ENCODE measurements at regions not wholly inside any gene's neighbourhood (a gene's known extent, or its start where the extent isn't known, plus 50 kb on each side); places are given as distances from the start of the nearest gene placed in this dataset.

- no peak overlapping the region for H3K4me3 ChIP-seq (ENCODE audit: control insufficient read depth, low read depth, low read length)
- TF ChIP-seq, protein P1, sequence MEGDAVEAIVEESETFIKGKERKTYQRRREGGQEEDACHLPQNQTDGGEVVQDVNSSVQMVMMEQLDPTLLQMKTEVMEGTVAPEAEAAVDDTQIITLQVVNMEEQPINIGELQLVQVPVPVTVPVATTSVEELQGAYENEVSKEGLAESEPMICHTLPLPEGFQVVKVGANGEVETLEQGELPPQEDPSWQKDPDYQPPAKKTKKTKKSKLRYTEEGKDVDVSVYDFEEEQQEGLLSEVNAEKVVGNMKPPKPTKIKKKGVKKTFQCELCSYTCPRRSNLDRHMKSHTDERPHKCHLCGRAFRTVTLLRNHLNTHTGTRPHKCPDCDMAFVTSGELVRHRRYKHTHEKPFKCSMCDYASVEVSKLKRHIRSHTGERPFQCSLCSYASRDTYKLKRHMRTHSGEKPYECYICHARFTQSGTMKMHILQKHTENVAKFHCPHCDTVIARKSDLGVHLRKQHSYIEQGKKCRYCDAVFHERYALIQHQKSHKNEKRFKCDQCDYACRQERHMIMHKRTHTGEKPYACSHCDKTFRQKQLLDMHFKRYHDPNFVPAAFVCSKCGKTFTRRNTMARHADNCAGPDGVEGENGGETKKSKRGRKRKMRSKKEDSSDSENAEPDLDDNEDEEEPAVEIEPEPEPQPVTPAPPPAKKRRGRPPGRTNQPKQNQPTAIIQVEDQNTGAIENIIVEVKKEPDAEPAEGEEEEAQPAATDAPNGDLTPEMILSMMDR (conservative IDR thresholded peaks at IDR 0.05; ENCODE audit: control insufficient read depth, insufficient read depth, low read depth, low read length), result no peak
- no peak for DNase-seq (ENCODE audit: low read depth)
Measured at GRCh38 chr10:20707251-20707650, 189.9 kb downstream of the NEBL start.

DNA sequence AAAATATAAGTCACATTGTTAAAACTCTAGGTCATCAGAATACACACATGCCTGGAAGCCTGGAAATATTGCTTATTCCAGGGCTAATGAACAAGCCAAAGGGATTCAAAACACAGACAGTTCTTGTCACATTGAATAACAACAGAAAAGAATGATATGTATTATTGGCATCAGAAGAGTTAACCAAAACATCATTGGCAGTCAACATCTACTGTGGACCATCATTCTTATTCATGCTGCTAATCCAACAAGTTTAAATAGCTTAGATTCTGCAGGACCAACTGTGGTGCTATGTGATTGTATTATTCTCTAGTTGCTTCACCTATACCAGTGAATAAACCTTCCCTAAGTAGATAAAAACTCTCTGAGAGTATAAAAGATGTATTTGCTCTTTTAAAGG is 198.3 kb downstream of the NEBL start:
- no peak overlapping the region for H3K4me3 ChIP-seq (ENCODE audit: control insufficient read depth, low read depth, low read length)
- TF ChIP-seq, protein P1 (conservative IDR thresholded peaks at IDR 0.05; ENCODE audit: control insufficient read depth, insufficient read depth, low read depth, low read length), result no peak
- no peak for DNase-seq (ENCODE audit: low read depth)

GRCh38 chr10:20694296-20694695 is 202.8 kb downstream of the NEBL start:
- DNase-seq (ENCODE audit: low read depth), result no peak
- TF ChIP-seq, protein P1 (conservative IDR thresholded peaks at IDR 0.05; ENCODE audit: control insufficient read depth, insufficient read depth, low read depth, low read length), result no peak
- no peak overlapping the region for H3K4me3 ChIP-seq (ENCODE audit: control insufficient read depth, low read depth, low read length)

DNA sequence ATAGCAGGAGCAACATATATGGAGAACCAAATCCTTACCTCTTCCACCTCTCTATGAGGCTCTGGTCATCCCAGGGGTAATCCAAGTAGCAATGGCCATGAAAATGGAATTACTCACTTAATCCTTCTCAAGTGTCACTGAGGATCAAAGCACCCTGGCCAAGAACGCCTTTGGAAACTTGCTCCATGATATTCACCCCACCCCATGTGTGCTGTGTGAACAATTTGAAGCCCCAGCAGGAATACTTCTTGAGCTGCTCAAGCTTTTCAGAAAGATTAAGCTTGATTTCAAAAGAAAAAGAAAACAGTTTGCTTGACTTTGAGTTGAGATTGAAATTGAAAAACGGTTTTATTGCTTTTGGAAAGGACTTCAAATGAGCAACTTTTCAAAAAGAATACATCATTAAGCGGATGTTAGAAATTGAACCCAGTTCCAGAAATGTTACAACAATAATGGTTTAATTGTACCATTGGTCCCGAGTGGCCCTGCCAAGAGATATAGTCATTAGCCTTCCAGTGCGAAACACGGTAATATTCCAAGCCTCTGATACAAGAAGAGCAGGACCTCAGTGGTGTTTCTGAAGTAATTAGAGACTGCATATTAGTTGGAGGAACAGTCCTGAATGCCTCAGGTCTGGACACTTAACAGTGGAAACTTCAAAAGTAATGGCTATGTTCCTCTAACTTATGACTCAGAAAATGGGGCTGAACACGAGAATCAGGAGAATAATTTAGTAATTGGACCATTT is 208.1 kb downstream of the NEBL start:
- TF ChIP-seq, protein P1 (conservative IDR thresholded peaks at IDR 0.05; ENCODE audit: control insufficient read depth, insufficient read depth, low read depth, low read length), result no peak
- DNase-seq (ENCODE audit: low read depth), result no peak
- H3K4me3 ChIP-seq (ENCODE audit: control insufficient read depth, low read depth, low read length), result no peak overlapping the region

DNA sequence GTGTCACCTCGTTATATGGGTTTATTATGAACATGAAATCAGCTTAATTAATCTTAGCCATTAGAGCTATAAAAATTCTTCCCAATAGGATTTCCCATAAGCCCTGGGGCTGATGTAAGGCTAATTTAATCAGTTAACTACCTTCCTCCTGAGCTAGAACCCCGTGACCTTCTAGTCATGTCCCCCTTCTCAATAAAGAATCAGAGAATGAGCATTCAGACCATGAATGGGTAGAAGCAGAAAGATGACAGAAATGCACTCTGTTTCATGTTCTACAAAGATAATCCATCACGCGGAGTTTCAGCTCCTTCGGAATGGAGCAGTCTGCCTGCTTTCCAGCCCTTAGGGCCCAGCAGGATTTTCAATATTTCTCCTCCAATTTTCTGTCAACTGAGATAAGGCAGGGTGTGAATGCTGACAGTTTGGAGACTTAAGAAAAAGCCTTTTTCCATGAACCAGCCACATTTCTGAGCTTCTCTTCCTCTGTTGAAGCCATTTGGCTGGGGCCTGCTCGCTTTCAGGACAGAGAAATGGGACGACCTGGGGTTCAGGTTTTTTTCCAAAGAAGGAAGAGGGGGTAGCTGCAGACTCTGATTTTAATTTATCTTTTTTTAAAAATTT is 211.0 kb downstream of the NEBL start:
- no peak for DNase-seq (ENCODE audit: low read depth)
- H3K4me3 ChIP-seq (ENCODE audit: control insufficient read depth, low read depth, low read length), result no peak overlapping the region
- TF ChIP-seq, protein P1 (conservative IDR thresholded peaks at IDR 0.05; ENCODE audit: control insufficient read depth, insufficient read depth, low read depth, low read length), result no peak

- DNase-seq (ENCODE audit: low read depth), result peak; percentile 25
Measured at GRCh38 chr10:20685462-20685861, 211.6 kb downstream of the NEBL start.

More at GRCh38 chr10:20685462-20685861, 211.6 kb downstream of the NEBL start:
- TF ChIP-seq, protein P1 (conservative IDR thresholded peaks at IDR 0.05; ENCODE audit: control insufficient read depth, insufficient read depth, low read depth, low read length), result no peak
- no peak overlapping the region for H3K4me3 ChIP-seq (ENCODE audit: control insufficient read depth, low read depth, low read length)
